SIG-M5 treated with dmso at 0.1 percent for 504 hours (cell line): ENCODE measurements at regions not wholly inside any gene's neighbourhood (a gene's known extent, or its start where the extent isn't known, plus 50 kb on each side); places are given as distances from the start of the nearest gene placed in this dataset.
A peak's percentile ranks its signal among the peaks of the same experiment; 100 is the strongest.
"Not testable (repeated sequence)": the region's sequence is repeated elsewhere in the genome, so short reads cannot be mapped to it uniquely, and the experiment has no call there.

Experiments used
- DNase-seq: peaks from one replicate; lab custom pipeline; 2025; ENCODE audit not compliant: unreplicated experiment; lab: John Stamatoyannopoulos, UW

DNA sequence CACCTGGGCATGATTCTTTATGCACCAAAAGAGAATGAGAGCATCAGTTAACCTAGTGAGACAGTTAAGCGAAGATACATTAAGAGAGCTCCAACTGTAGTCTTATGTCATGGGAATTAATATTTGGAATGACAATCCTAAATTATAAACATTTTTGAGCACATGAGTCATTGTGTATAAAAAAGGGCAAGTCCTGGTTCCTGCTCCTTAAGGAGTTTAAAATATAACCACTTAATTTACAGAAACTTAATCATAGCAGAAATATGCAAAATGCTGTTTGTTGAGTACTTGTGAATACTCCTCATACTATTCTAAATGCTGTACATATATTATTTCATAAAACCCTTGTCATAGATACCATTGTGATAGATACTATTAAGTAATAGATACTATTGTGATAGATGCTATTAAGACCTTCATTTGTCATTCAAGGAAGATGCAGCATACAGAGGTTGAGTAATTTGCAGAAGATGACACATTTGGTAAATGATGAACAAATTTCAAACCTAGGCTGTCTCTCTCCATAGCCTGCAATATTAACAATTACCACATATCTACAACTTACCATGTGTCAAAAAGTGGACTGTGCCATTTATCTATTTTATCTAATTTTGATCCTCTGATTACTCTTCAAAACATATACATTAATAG lies 301.0 kb downstream of the TBC1D4 start:
- no peak for DNase-seq

- DNase-seq, result no peak
Observed at GRCh38 chr13:75178436-75178835, 303.5 kb downstream of the TBC1D4 start.

- no peak for DNase-seq
Observed at GRCh38 chr13:75175575-75175974, 306.4 kb downstream of the TBC1D4 start.

GRCh38 chr13:75175097-75175496 lies 306.9 kb downstream of the TBC1D4 start:
- DNase-seq, result not testable (repeated sequence)

DNA sequence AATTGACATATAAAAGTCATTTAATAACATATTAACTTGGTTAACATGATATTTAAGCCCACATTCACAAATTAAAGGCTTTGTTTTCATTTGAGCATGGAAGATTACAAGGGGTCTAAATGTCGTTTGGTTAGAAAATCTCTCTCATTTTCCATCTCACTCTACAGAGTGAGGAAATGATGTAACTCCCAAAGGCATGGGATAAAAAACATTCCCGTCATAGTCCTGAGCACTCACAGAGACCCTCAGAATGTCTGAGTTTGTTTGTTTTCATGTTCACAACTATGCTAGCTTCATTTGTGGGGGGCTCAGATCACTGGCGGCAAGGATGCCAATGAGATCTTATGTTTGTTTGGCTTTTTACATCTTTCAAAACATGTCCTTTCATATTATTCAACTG lies 307.5 kb downstream of the TBC1D4 start:
- DNase-seq, result no peak

DNA sequence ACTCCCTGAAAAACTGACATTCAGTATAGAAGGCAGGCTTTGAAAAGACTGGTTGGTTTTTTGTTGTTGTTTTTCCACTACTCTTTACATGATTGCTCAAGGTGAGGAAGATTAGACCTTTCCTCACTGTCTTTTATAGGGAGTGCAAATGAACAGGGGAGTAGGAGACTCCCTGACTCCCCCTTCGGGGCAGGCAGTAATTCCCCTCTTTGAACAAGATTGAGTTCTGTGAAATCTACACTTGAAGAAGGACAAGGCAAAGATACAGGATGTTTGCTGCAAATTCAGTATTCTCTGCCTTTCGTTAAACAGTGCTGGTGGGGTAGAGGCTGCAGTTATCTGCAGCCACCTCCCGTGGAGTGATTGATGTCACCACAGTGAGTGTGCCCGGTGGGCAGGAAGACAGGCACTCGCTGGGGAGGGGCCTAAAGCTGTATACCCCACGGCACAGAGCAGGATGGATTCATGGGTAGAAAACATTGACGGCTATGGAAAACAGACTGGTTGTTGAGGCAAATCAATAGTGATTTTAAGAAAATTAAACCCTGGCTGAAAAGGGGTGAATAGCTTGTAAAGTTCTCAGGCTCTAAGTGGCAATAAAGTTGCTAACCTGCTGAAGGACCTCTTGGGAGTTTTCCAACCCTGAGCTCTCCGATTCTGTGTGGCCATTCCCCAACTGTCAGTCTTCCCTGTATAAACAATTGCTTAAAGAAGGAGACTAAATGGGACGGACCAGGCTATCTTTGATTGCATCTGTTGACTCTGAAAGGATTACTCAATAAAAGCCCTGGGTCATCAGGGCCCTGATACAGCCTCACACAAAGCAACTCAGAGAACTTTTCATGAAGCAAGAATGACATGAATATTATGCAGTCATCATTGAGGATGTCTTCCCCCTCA lies 308.3 kb downstream of the TBC1D4 start:
- no peak for DNase-seq

GRCh38 chr13:75170311-75170710 lies 311.7 kb downstream of the TBC1D4 start:
- no peak for DNase-seq

GRCh38 chr13:75165543-75166230 lies 316.3 kb downstream of the TBC1D4 start:
- no peak for DNase-seq

GRCh38 chr13:75161804-75162203 lies 320.2 kb downstream of the TBC1D4 start:
- no peak for DNase-seq

- no peak for DNase-seq
Observed at GRCh38 chr13:75160984-75161383, 321.0 kb downstream of the TBC1D4 start.

DNA sequence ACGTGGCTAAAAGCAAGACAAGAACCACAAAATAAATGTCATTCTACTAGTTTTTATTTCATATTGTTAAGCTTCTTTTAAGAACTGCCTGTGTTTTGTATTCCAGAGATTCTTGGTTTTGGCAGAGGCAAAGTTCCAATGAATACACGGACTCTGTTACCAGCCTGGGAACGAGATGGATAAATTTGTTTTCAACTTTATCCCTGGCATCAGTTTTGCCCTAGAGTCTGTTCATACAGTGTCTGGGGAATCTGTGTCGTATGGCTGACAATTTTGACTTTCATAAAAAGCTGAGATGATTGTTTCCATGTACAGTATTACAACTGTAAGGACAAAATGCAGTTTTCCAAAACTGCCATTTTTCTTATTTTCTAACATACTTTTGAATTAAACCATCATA lies 327.6 kb downstream of the TBC1D4 start:
- no peak for DNase-seq

GRCh38 chr13:75153834-75154233 lies 328.1 kb downstream of the TBC1D4 start:
- DNase-seq, result peak; percentile 36

- no peak for DNase-seq
Observed at GRCh38 chr13:75153386-75153785, 328.6 kb downstream of the TBC1D4 start.

- DNase-seq, result no peak
Observed at GRCh38 chr13:75151081-75151643, 330.8 kb downstream of the TBC1D4 start.

DNA sequence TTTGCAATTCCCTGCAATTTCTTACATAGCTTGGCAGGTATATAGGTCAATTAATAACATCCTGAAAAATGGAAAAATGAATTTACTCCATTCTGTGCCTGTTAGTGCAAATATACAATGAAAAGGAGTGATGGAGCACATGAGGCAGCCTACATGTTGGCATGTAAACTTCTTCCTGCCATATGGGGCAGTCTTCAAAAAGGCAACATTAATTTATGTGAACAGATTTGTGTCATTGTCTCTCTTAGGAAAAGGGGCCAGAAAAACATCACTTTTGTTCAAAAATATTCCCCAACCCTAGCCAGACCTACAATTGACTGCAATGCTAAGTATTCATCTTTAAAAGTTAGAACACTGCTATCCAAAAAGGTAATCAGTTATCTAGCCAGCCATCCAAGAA lies 332.2 kb downstream of the TBC1D4 start:
- no peak for DNase-seq

- DNase-seq, result no peak
Observed at GRCh38 chr13:75147946-75148345, 334.0 kb downstream of the TBC1D4 start.

- DNase-seq, result no peak
Observed at GRCh38 chr13:75146436-75146835, 335.5 kb downstream of the TBC1D4 start.

GRCh38 chr13:75145927-75146326 lies 336.0 kb downstream of the TBC1D4 start:
- DNase-seq, result no peak

DNA sequence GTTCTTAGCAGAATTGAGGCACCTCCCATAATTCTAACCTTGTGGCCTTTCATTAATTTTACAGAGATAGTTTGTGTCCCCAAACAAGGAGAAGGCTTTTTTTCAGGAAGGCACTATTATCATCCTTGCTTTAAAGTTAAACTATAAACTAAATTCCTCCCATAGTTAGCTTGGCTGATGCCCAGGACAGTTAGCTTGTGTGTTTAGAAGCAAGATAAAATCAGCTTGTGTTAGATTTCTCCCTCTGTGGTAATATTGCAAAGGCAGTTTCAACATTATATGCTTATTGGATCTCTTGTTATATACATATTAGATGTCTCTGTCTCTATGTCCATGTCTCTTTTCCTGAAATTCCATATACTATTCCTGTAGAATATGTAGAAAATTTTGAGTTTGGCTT lies 342.7 kb downstream of the TBC1D4 start:
- DNase-seq, result no peak

DNA sequence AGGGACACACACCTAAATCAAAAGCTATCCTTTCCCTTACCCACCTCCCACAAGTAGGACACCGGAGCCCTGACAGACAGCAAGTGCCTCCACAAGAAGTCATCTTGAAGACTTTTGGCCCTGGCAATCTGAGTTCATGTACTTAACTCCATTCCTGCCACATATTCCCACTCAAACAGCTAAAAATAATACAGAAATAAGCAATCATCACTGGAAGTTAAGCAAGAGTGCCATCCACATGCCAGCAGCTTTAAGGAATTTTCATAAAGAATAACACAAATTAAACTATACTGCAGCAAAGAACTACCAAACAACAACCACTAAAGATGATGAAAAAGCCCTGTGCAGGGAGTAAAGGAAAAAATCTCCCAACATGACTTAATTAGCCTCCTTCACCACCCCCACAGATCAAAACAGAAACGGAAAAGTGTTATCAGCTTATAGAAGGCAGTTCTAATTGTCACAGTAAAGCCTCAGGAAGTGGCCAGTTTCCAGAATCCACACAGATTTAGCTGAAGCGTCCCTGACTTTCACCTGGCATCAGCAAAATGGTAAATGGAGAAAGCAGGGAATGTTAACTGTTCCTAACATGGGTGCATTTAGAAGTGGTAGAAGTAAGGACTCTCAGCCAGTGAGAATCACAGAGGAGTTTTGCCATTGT lies 343.9 kb downstream of the TBC1D4 start:
- DNase-seq, result no peak

GRCh38 chr13:75136151-75136550 lies 345.8 kb downstream of the TBC1D4 start:
- no peak for DNase-seq
